Caco-2 (cell line): ENCODE measurements at regions not wholly inside any gene's neighbourhood (a gene's known extent, or its start where the extent isn't known, plus 50 kb on each side); places are given as distances from the start of the nearest gene placed in this dataset.

ENCODE experiments used
- BruUV-seq: library from RNA; stranded (reverse); fragments of 400-500 nt; replicated peaks from 2 replicates; lab custom pipeline; 2021; lab: Mats Ljungman, UMichigan
- CTCF ChIA-PET: fragments of 300-600 bp; sonication (Branson Sonifier 250); formaldehyde crosslinking; loops from one replicate; lab custom pipeline; 2022; ENCODE audit warnings: antibody characterized with exemption; lab: Charles Lee
- POLR2A ChIA-PET: fragments of 300-600 bp; sonication (Branson Sonifier 250); formaldehyde crosslinking; loops from one replicate; lab custom pipeline; 2022; ENCODE audit warnings: antibody characterized with exemption; lab: Charles Lee
- DNase-seq, 2 experiments: peaks; one replicate each; pipeline versions ENCODE4 v3.0.0 to v3.0.0-alpha.2; 2020 to 2022
- H3K27me3 ChIP-seq: replicated peaks from 2 replicates; pipeline ENCODE4 v1.6.0; 2011; ENCODE audit warnings: low read length; ENCODE audit not compliant: control insufficient read depth, insufficient read depth
- H3K36me3 ChIP-seq: 2 replicates; pipeline ENCODE4 v1.5.1; 2011; ENCODE audit warnings: low read length; ENCODE audit not compliant: control insufficient read depth, insufficient read depth
- H3K4me1 ChIP-seq: fragments of 250-450 bp; sonication (Bioruptor Pico); 2 replicates; pipeline ENCODE4 v1.5.1; 2020; ENCODE audit warnings: mild to moderate bottlenecking
- H3K4me3 ChIP-seq: 2 replicates; pipeline ENCODE4 v1.5.1; 2011; ENCODE audit warnings: low read depth, mild to moderate bottlenecking, control low read depth, low read length
- H3K9me3 ChIP-seq: fragments of 250-450 bp; sonication (Bioruptor Pico); 2 replicates; pipeline ENCODE4 v1.5.1; 2020; ENCODE audit warnings: mild to moderate bottlenecking, moderate library complexity
- H3K27ac Mint-ChIP-seq: one replicate; pipeline ENCODE4 v1.8.0; 2022; ENCODE audit warnings: mixed read lengths; ENCODE audit not compliant: unreplicated experiment
- H3K27me3 Mint-ChIP-seq: one replicate; pipeline ENCODE4 v1.8.0; 2022; ENCODE audit warnings: mixed read lengths; ENCODE audit not compliant: insufficient read depth, unreplicated experiment
- H3K36me3 Mint-ChIP-seq: one replicate; pipeline ENCODE4 v1.8.0; 2022; ENCODE audit warnings: mild to moderate bottlenecking, mixed read lengths; ENCODE audit not compliant: insufficient read depth, unreplicated experiment
- H3K4me1 Mint-ChIP-seq: one replicate; pipeline ENCODE4 v1.8.0; 2022; ENCODE audit warnings: low read depth, mixed read lengths; ENCODE audit not compliant: unreplicated experiment
- H3K4me3 Mint-ChIP-seq: one replicate; pipeline ENCODE4 v1.8.0; 2022; ENCODE audit warnings: mild to moderate bottlenecking, moderate library complexity, mixed read lengths; ENCODE audit not compliant: unreplicated experiment
- H3K9me3 Mint-ChIP-seq: one replicate; pipeline ENCODE4 v1.8.0; 2022; ENCODE audit warnings: mixed read lengths; ENCODE audit not compliant: unreplicated experiment
- CTCF ChIP-seq, 2 experiments: fragments of 200-600 bp in 1 of 2; IDR thresholded peaks; 1 replicate in 1 of 2; 2 replicates in 1 of 2; pipeline versions ENCODE4 v1.5.1 to v1.8.0; 2011 to 2022; ENCODE audit warnings: antibody characterized with exemption in 1 of 2, control low read depth in 1 of 2, inconsistent platforms in 1 of 2, low read depth in 1 of 2, low read length in 1 of 2, mild to moderate bottlenecking in 1 of 2, moderate library complexity in 1 of 2; ENCODE audit not compliant: insufficient read depth in 1 of 2, severe bottlenecking in 1 of 2, unreplicated experiment in 1 of 2
- intact Hi-C: fragments of 100-400 bp; cut with micrococcal nuclease; formaldehyde crosslinking; loops from one replicate; pipeline ENCODE4 v1.10.0; 2022; ENCODE audit not compliant: unreplicated experiment

- no peak for TF ChIP-seq CTCF (IDR thresholded peaks at IDR 0.05; ENCODE audit: insufficient read depth in 1 of 2, low read depth in 1 of 2, low read length in 1 of 2, severe bottlenecking in 1 of 2, unreplicated experiment in 1 of 2)
- no peak overlapping the region for H3K4me3 ChIP-seq
- no peak overlapping the region for H3K4me3 Mint-ChIP-seq
- no peaks in the 10 kb centered on the region for H3K4me1 Mint-ChIP-seq
- no peak for DNase-seq
- no peaks in the 10 kb centered on the region for H3K27me3 ChIP-seq
- H3K27ac Mint-ChIP-seq = no peak overlapping the region
- intact Hi-C loops = no loop called here
- POLR2A ChIA-PET = no interaction called here
- H3K9me3 ChIP-seq = no peaks in the 10 kb centered on the region
- peaks cover 10% of the 10 kb centered on the region for H3K4me1 ChIP-seq
- H3K36me3 Mint-ChIP-seq = no peaks in the 10 kb centered on the region
- peaks cover 19% of the 10 kb centered on the region for H3K9me3 Mint-ChIP-seq
- CTCF ChIA-PET = no interaction called here
- no peaks in the 10 kb centered on the region for H3K27me3 Mint-ChIP-seq
- no peaks in the 10 kb centered on the region for H3K36me3 ChIP-seq
- BruUV-seq = no TSS peak
Measured at GRCh38 chr20:10970109-10970508, 296.3 kb upstream of the JAG1 start.

- TF ChIP-seq CTCF (IDR thresholded peaks at IDR 0.05; ENCODE audit: insufficient read depth in 1 of 2, low read depth in 1 of 2, low read length in 1 of 2, severe bottlenecking in 1 of 2, unreplicated experiment in 1 of 2) = no peak
- Mint-ChIP-seq H3K4me1 (no peaks in the 10 kb centered on the region), H3K4me3 (no peak overlapping the region), H3K36me3 (no peaks in the 10 kb centered on the region), H3K27me3 (no peaks in the 10 kb centered on the region), H3K27ac (no peak overlapping the region), H3K9me3 (peaks cover 19% of the 10 kb centered on the region)
- DNase-seq = no peak
- no peaks in the 10 kb centered on the region for H3K36me3 ChIP-seq
- POLR2A ChIA-PET = no interaction called here
- intact Hi-C loops = no loop called here
- CTCF ChIA-PET = no interaction called here
- no peaks in the 10 kb centered on the region for H3K27me3 ChIP-seq
- BruUV-seq = no TSS peak
- H3K4me3 ChIP-seq = no peak overlapping the region
- no peaks in the 10 kb centered on the region for H3K9me3 ChIP-seq
- H3K4me1 ChIP-seq = peaks cover 10% of the 10 kb centered on the region
Measured at GRCh38 chr20:10971096-10971495, 297.3 kb upstream of the JAG1 start.

- BruUV-seq = no TSS peak
- no peak for DNase-seq
- intact Hi-C loops = no loop called here
- H3K27me3 Mint-ChIP-seq = no peaks in the 10 kb centered on the region
- no peaks in the 10 kb centered on the region for H3K27me3 ChIP-seq
- H3K36me3 ChIP-seq = no peaks in the 10 kb centered on the region
- peaks cover 19% of the 10 kb centered on the region for H3K9me3 Mint-ChIP-seq
- no peak overlapping the region for H3K27ac Mint-ChIP-seq
- POLR2A ChIA-PET = interaction anchor here (0.6 kb wide), 1 partner anchor 14 kb away, joined by 3 read pairs; no protein-coding TSS in a partner anchor
- CTCF ChIA-PET = no interaction called here
- no peak overlapping the region for H3K4me3 ChIP-seq
- peak in 1 of 2 experiments; percentile 1 for TF ChIP-seq CTCF (IDR thresholded peaks at IDR 0.05; ENCODE audit: insufficient read depth in 1 of 2, low read depth in 1 of 2, low read length in 1 of 2, severe bottlenecking in 1 of 2, unreplicated experiment in 1 of 2)
- H3K4me1 Mint-ChIP-seq = no peaks in the 10 kb centered on the region
- peaks cover 10% of the 10 kb centered on the region for H3K4me1 ChIP-seq
- H3K4me3 Mint-ChIP-seq = no peak overlapping the region
- H3K36me3 Mint-ChIP-seq = no peaks in the 10 kb centered on the region
- H3K9me3 ChIP-seq = no peaks in the 10 kb centered on the region
Measured at GRCh38 chr20:10972219-10972860, 298.5 kb upstream of the JAG1 start.
